GM19025 (cell line): ENCODE measurements at regions not wholly inside any gene's neighbourhood (a gene's known extent, or its start where the extent isn't known, plus 50 kb on each side); places are given as distances from the start of the nearest gene placed in this dataset.
"Not testable (repeated sequence)": the region's sequence is repeated elsewhere in the genome, so short reads cannot be mapped to it uniquely, and the experiment has no call there.

Experiments used
- ATAC-seq: cut with Tn5 transposase; IDR thresholded peaks from one replicate; pipeline ENCODE4 v1.9.1; 2021; ENCODE audit warnings: mild to moderate bottlenecking, low read depth, moderate library complexity; ENCODE audit not compliant: unreplicated experiment

GRCh38 chr21:14688412-14688811, 142.3 kb upstream of the SAMSN1 start:
- ATAC-seq, result no peak

GRCh38 chr21:14687268-14687625, 141.1 kb upstream of the SAMSN1 start:
- ATAC-seq, result peak; percentile 43

GRCh38 chr21:14686466-14687267, 140.6 kb upstream of the SAMSN1 start:
- ATAC-seq, result peak; percentile 62

GRCh38 chr21:14685568-14685967, 139.5 kb upstream of the SAMSN1 start:
- no peak for ATAC-seq

- ATAC-seq, result peak; percentile 32
These were observed 138.0 kb upstream of the SAMSN1 start for GRCh38 chr21:14684071-14684470.

- no peak for ATAC-seq
These were observed 136.9 kb upstream of the SAMSN1 start for GRCh38 chr21:14683063-14683462.

- no peak for ATAC-seq
These were observed 133.0 kb upstream of the SAMSN1 start for GRCh38 chr21:14678973-14679574.

GRCh38 chr21:14677639-14678179, 131.6 kb upstream of the SAMSN1 start:
- ATAC-seq, result no peak

GRCh38 chr21:14677013-14677412, 130.9 kb upstream of the SAMSN1 start:
- ATAC-seq, result no peak

- no peak for ATAC-seq
These were observed 129.8 kb upstream of the SAMSN1 start for GRCh38 chr21:14675774-14676530.

- ATAC-seq, result no peak
These were observed 127.5 kb upstream of the SAMSN1 start for GRCh38 chr21:14673649-14674048.

GRCh38 chr21:14672466-14672865, 126.4 kb upstream of the SAMSN1 start:
- no peak for ATAC-seq

GRCh38 chr21:14670409-14670808, 124.3 kb upstream of the SAMSN1 start:
- ATAC-seq, result no peak

GRCh38 chr21:14669092-14669491, 123.0 kb upstream of the SAMSN1 start:
- not testable (repeated sequence) for ATAC-seq

- no peak for ATAC-seq
These were observed 111.3 kb upstream of the SAMSN1 start for GRCh38 chr21:14657241-14658008.

GRCh38 chr21:14646893-14647292, 100.8 kb upstream of the SAMSN1 start:
- no peak for ATAC-seq

- no peak for ATAC-seq
These were observed 99.6 kb upstream of the SAMSN1 start for GRCh38 chr21:14645702-14646101.

GRCh38 chr21:14632359-14632758, 86.2 kb upstream of the SAMSN1 start:
- ATAC-seq, result no peak

GRCh38 chr21:14630556-14631069, 84.5 kb upstream of the SAMSN1 start:
- no peak for ATAC-seq

- no peak for ATAC-seq
These were observed 83.3 kb upstream of the SAMSN1 start for GRCh38 chr21:14629461-14629860.
